GM21717 (cell line): ENCODE measurements at regions not wholly inside any gene's neighbourhood (a gene's known extent, or its start where the extent isn't known, plus 50 kb on each side); places are given as distances from the start of the nearest gene placed in this dataset.
"Not testable (repeated sequence)": the region's sequence is repeated elsewhere in the genome, so short reads cannot be mapped to it uniquely, and the experiment has no call there.

Source experiments
- ATAC-seq: cut with Tn5 transposase; IDR thresholded peaks from one replicate; pipeline ENCODE4 v1.9.1; 2021; ENCODE audit warnings: mild to moderate bottlenecking, moderate library complexity; ENCODE audit not compliant: unreplicated experiment

- ATAC-seq = not testable (repeated sequence)
Measured at GRCh38 chr15:84094720-84095119, 140.9 kb upstream of the GOLGA6L4 start.

- not testable (repeated sequence) for ATAC-seq
Measured at GRCh38 chr15:84097053-84097452, 138.5 kb upstream of the GOLGA6L4 start.

- no peak for ATAC-seq
Measured at GRCh38 chr15:84098604-84099003, 137.0 kb upstream of the GOLGA6L4 start.

GRCh38 chr15:84099181-84099580 is 136.4 kb upstream of the GOLGA6L4 start:
- no peak for ATAC-seq

- no peak for ATAC-seq
Measured at GRCh38 chr15:84103345-84103744, 132.2 kb upstream of the GOLGA6L4 start.

- ATAC-seq = no peak
Measured at GRCh38 chr15:84104853-84105252, 130.7 kb upstream of the GOLGA6L4 start.

GRCh38 chr15:84108728-84109127 is 126.8 kb upstream of the GOLGA6L4 start:
- ATAC-seq = no peak

GRCh38 chr15:84111575-84111974 is 124.0 kb upstream of the GOLGA6L4 start:
- no peak for ATAC-seq

GRCh38 chr15:84112025-84112424 is 123.5 kb upstream of the GOLGA6L4 start:
- ATAC-seq = no peak

GRCh38 chr15:84113919-84114318 is 121.7 kb upstream of the GOLGA6L4 start:
- ATAC-seq = no peak

GRCh38 chr15:84114680-84115079 is 120.9 kb upstream of the GOLGA6L4 start:
- ATAC-seq = not testable (repeated sequence)

- not testable (repeated sequence) for ATAC-seq
Measured at GRCh38 chr15:84119351-84119750, 116.2 kb upstream of the GOLGA6L4 start.

- ATAC-seq = not testable (repeated sequence)
Measured at GRCh38 chr15:84120903-84121302, 114.7 kb upstream of the GOLGA6L4 start.

GRCh38 chr15:84128706-84129105 is 106.9 kb upstream of the GOLGA6L4 start:
- ATAC-seq = not testable (repeated sequence)

GRCh38 chr15:84130098-84130831 is 105.3 kb upstream of the GOLGA6L4 start:
- not testable (repeated sequence) for ATAC-seq

- not testable (repeated sequence) for ATAC-seq
Measured at GRCh38 chr15:84135931-84136456, 99.6 kb upstream of the GOLGA6L4 start.

GRCh38 chr15:84142888-84143337 is 92.7 kb upstream of the GOLGA6L4 start:
- peak; percentile 91 for ATAC-seq

- no peak for ATAC-seq
Measured at GRCh38 chr15:84143753-84144314, 91.7 kb upstream of the GOLGA6L4 start.

- ATAC-seq = not testable (repeated sequence)
Measured at GRCh38 chr15:84144946-84145345, 90.6 kb upstream of the GOLGA6L4 start.

GRCh38 chr15:84146299-84146698 is 89.3 kb upstream of the GOLGA6L4 start:
- not testable (repeated sequence) for ATAC-seq

GRCh38 chr15:84147307-84147706 is 88.3 kb upstream of the GOLGA6L4 start:
- not testable (repeated sequence) for ATAC-seq
